Endothelial cell of umbilical vein (primary cell): ENCODE measurements at regions not wholly inside any gene's neighbourhood (a gene's known extent, or its start where the extent isn't known, plus 50 kb on each side); places are given as distances from the start of the nearest gene placed in this dataset.

ENCODE experiments used
- BruUV-seq: library from RNA; stranded (reverse); fragments of 400-500 nt; replicated peaks from 2 replicates; lab custom pipeline; 2021; lab: Mats Ljungman, UMichigan
- CTCF ChIA-PET: fragments of 300-600, 350-600 bp; sonication (Branson Sonifier 250); formaldehyde crosslinking; loops from one replicate; lab custom pipeline; 2021; ENCODE audit warnings: antibody characterized with exemption, inconsistent platforms; lab: Charles Lee
- POLR2A ChIA-PET: fragments of 300-600, 350-600 bp; sonication (Branson Sonifier 250); formaldehyde crosslinking; loops from one replicate; lab custom pipeline; 2021; ENCODE audit warnings: antibody characterized with exemption, inconsistent platforms; lab: Charles Lee
- DNase-seq: peaks from one replicate; pipeline ENCODE4 v3.0.0-alpha.2; 2011; ENCODE audit warnings: low read depth, low spot score
- FAIRE-seq: peaks from 2 replicates; lab custom pipeline; 2011; peaks lifted over from hg19 to GRCh38; lab: Jason Lieb, UNC
- H2AFZ ChIP-seq: 2 replicates; pipeline ENCODE4 v1.6.0; 2012; ENCODE audit warnings: low read depth, low read length, control low read depth, inconsistent platforms
- H3K27ac ChIP-seq: 2 replicates; pipeline ENCODE4 v1.5.1; 2011; ENCODE audit warnings: low read depth, mild to moderate bottlenecking, control low read depth, low read length, moderate library complexity; ENCODE audit not compliant: insufficient read depth
- H3K27me3 ChIP-seq, 2 experiments: 2 replicates each; pipeline versions ENCODE4 v1.6.0 to v1.6.1; 2011; ENCODE audit warnings: low read length in 2 of 2, mixed read lengths in 1 of 2; ENCODE audit not compliant: control insufficient read depth in 2 of 2, insufficient read depth in 2 of 2
- H3K36me3 ChIP-seq, 2 experiments: 2 replicates in 1 of 2; 3 replicates in 1 of 2; pipeline ENCODE4 v1.5.1; 2011; ENCODE audit warnings: low read length in 2 of 2, mild to moderate bottlenecking in 1 of 2, moderate library complexity in 1 of 2; ENCODE audit not compliant: control insufficient read depth in 2 of 2, insufficient read depth in 2 of 2; ENCODE audit errors: extremely low read depth in 1 of 2
- H3K4me1 ChIP-seq: 3 replicates; pipeline ENCODE4 v1.5.1; 2011; ENCODE audit warnings: mild to moderate bottlenecking, low read length; ENCODE audit not compliant: control insufficient read depth, insufficient read depth; ENCODE audit errors: extremely low read depth
- H3K4me2 ChIP-seq: 2 replicates; pipeline ENCODE4 v1.6.1; 2011; ENCODE audit warnings: low read length, control low read depth, mixed read lengths; ENCODE audit not compliant: insufficient read depth
- H3K4me3 ChIP-seq, 3 experiments: fragments of 200-600 bp in 1 of 3; sonication (generic), shearing (Covaris generic) in 1 of 3; replicated peaks in 1 of 3; 2 replicates each; pipeline ENCODE4 v1.5.1; 2011 to 2016; ENCODE audit warnings: control low read depth in 3 of 3, low read length in 3 of 3, mild to moderate bottlenecking in 2 of 3, inconsistent platforms in 1 of 3, low read depth in 1 of 3, moderate library complexity in 1 of 3; ENCODE audit not compliant: insufficient read depth in 1 of 3
- H3K79me2 ChIP-seq: 2 replicates; pipeline ENCODE4 v1.6.0; 2012; ENCODE audit warnings: low read length, inconsistent platforms; ENCODE audit not compliant: control insufficient read depth, insufficient read depth
- H3K9ac ChIP-seq: replicated peaks from 2 replicates; pipeline ENCODE3; 2011; ENCODE audit warnings: low read length, control low read depth; ENCODE audit not compliant: insufficient read depth; ENCODE audit errors: extremely low read depth
- H3K9me1 ChIP-seq: replicated peaks from 3 replicates; pipeline ENCODE4 v1.6.0; 2011; ENCODE audit warnings: mild to moderate bottlenecking, low read length; ENCODE audit not compliant: control insufficient read depth, insufficient read depth; ENCODE audit errors: extremely low read depth
- H3K9me3 ChIP-seq: replicated peaks from 2 replicates; pipeline ENCODE4 v1.5.1; 2012; ENCODE audit warnings: low read length, inconsistent platforms; ENCODE audit not compliant: control insufficient read depth, insufficient read depth
- H4K20me1 ChIP-seq: replicated peaks from 2 replicates; pipeline ENCODE3; 2011; ENCODE audit warnings: mild to moderate bottlenecking, low read length; ENCODE audit not compliant: control insufficient read depth, insufficient read depth; ENCODE audit errors: extremely low read depth
- EZH2 ChIP-seq: IDR thresholded peaks from 2 replicates; pipeline ENCODE4 v1.6.1; 2012; ENCODE audit warnings: borderline replicate concordance, low read depth, mild to moderate bottlenecking, moderate library complexity, low read length, inconsistent platforms; ENCODE audit not compliant: severe bottlenecking
- FOS ChIP-seq: IDR thresholded peaks from 2 replicates; pipeline ENCODE4 v1.6.1; 2011; ENCODE audit warnings: mild to moderate bottlenecking, low read length, moderate library complexity, borderline replicate concordance; ENCODE audit not compliant: insufficient read depth
- GATA2 ChIP-seq: IDR thresholded peaks from 2 replicates; pipeline ENCODE4 v1.7.0; 2011; ENCODE audit warnings: low read depth, mild to moderate bottlenecking, moderate library complexity, mixed read lengths, low read length; ENCODE audit not compliant: insufficient read length, insufficient read depth
- JUN ChIP-seq: IDR thresholded peaks from 2 replicates; pipeline ENCODE4 v1.6.1; 2011; ENCODE audit warnings: borderline replicate concordance, low read depth; ENCODE audit not compliant: insufficient read length, insufficient read depth
- MYC ChIP-seq: IDR thresholded peaks from one replicate; pipeline ENCODE4 v1.6.1; 2011; ENCODE audit warnings: mild to moderate bottlenecking, low read depth, low read length
- POLR2A ChIP-seq: IDR thresholded peaks from 2 replicates; pipeline ENCODE4 v1.6.1; 2012; ENCODE audit warnings: low read depth, mild to moderate bottlenecking, control low read depth, low read length
- POLR2AphosphoS5 ChIP-seq: IDR thresholded peaks from 2 replicates; pipeline ENCODE4 v1.6.1; 2012; ENCODE audit warnings: low read depth, mild to moderate bottlenecking, control low read depth, low read length, moderate library complexity; ENCODE audit not compliant: insufficient read depth
- dilution Hi-C: fragments of 300-500 bp; cut with MboI; formaldehyde crosslinking; loops from one replicate; pipeline ENCODE4 v1.15.0; 2019; ENCODE audit warnings: low sequenced_read_pairs; ENCODE audit not compliant: extremely low pct_ligation_motif_present
- intact Hi-C: fragments of 100-400 bp; cut with micrococcal nuclease; formaldehyde crosslinking; loops from one replicate; pipeline ENCODE4 v1.10.0; 2022
- TF ChIP-seq, protein P1 (sequence below): IDR thresholded peaks from 2 replicates; pipeline ENCODE4 v1.6.1; 2011; ENCODE audit not compliant: insufficient read depth, insufficient read length
- TF ChIP-seq, protein P2 (sequence below), 2 donors: IDR thresholded peaks; 1 replicate in 1 of 2; 2 replicates in 1 of 2; pipeline ENCODE4 v1.5.1; 2011; ENCODE audit warnings: low read length in 2 of 2, mild to moderate bottlenecking in 2 of 2, moderate library complexity in 2 of 2, control low read depth in 1 of 2, inconsistent platforms in 1 of 2, low read depth in 1 of 2; ENCODE audit not compliant: insufficient read depth in 1 of 2; ENCODE audit errors: extremely low read depth in 1 of 2

DNA sequence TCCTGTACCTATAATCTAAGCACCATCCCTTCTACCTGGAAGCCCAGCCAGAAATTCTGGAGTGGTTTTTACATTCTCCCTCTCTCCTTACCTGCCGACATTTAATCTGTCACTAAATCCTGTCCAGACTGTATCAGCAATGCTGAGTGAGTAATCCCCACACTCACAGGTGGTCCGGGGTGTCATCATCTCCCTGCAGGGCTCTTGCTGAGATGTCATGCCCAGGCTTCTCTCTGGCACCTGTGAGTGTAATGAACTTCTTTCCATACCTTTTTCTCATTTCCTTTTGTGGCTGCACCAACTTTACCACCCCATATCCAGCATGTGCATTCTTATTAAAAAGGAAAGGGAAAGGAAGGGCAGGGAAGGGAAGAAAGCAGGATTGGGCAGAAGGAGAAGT lies 355.2 kb downstream of the CCSER2 start:
- no peak for FAIRE-seq

More for the DNA sequence above, 355.2 kb downstream of the CCSER2 start:
- Histone ChIP-seq H2AFZ (no peak overlapping the region), H3K4me2 (no peak overlapping the region), H3K9me3 (no peaks in the 10 kb centered on the region), H4K20me1 (no peaks in the 10 kb centered on the region), H3K4me1 (no peaks in the 10 kb centered on the region), H3K27me3 (no peaks in the 10 kb centered on the region), H3K36me3 (no peaks in the 10 kb centered on the region), H3K79me2 (no peaks in the 10 kb centered on the region), H3K9me1 (no peaks in the 10 kb centered on the region), H3K4me3 (no peak overlapping the region), H3K27ac (no peak overlapping the region), H3K9ac (no peak overlapping the region)
- no TSS peak for BruUV-seq
- no peak for DNase-seq
- no peak for TF ChIP-seq POLR2A
- TF ChIP-seq, protein P1, sequence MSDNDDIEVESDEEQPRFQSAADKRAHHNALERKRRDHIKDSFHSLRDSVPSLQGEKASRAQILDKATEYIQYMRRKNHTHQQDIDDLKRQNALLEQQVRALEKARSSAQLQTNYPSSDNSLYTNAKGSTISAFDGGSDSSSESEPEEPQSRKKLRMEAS, result no peak
- TF ChIP-seq, protein P2, sequence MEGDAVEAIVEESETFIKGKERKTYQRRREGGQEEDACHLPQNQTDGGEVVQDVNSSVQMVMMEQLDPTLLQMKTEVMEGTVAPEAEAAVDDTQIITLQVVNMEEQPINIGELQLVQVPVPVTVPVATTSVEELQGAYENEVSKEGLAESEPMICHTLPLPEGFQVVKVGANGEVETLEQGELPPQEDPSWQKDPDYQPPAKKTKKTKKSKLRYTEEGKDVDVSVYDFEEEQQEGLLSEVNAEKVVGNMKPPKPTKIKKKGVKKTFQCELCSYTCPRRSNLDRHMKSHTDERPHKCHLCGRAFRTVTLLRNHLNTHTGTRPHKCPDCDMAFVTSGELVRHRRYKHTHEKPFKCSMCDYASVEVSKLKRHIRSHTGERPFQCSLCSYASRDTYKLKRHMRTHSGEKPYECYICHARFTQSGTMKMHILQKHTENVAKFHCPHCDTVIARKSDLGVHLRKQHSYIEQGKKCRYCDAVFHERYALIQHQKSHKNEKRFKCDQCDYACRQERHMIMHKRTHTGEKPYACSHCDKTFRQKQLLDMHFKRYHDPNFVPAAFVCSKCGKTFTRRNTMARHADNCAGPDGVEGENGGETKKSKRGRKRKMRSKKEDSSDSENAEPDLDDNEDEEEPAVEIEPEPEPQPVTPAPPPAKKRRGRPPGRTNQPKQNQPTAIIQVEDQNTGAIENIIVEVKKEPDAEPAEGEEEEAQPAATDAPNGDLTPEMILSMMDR (IDR thresholded peaks at IDR 0.05; ENCODE audit: extremely low read depth in 1 of 2, insufficient read depth in 1 of 2, low read depth in 1 of 2, low read length in 2 of 2), result no peak
- TF ChIP-seq POLR2AphosphoS5, result no peak
- TF ChIP-seq FOS, result no peak
- TF ChIP-seq EZH2, result no peak
- no peak for TF ChIP-seq GATA2
- no peak for TF ChIP-seq JUN
- no peak for TF ChIP-seq MYC
- dilution Hi-C loops, result no loop called here
- CTCF ChIA-PET, result no interaction called here
- POLR2A ChIA-PET, result no interaction called here
- intact Hi-C loops, result no loop called here
